A673 (cell line): ENCODE measurements at regions not wholly inside any gene's neighbourhood (a gene's known extent, or its start where the extent isn't known, plus 50 kb on each side); places are given as distances from the start of the nearest gene placed in this dataset.

Source experiments
- CTCF ChIP-seq: fragments of 300-800, 200-600 bp; sonication (generic); conservative IDR thresholded peaks from 2 replicates; pipeline ENCODE4 v1.5.1; 2017; ENCODE audit warnings: low read depth, mild to moderate bottlenecking, antibody characterized with exemption, low read length, moderate library complexity, mixed read lengths
- EZH2 ChIP-seq: fragments of 200-600 bp; sonication (generic); IDR thresholded peaks from 2 replicates; pipeline ENCODE4 v1.6.1; 2017; ENCODE audit warnings: borderline replicate concordance, low read depth, mild to moderate bottlenecking, mixed read lengths, antibody characterized with exemption, low read length; ENCODE audit not compliant: poor library complexity, severe bottlenecking

GRCh38 chr9:106298997-106299396 is 564.0 kb upstream of the ZNF462 start:
- no peak for TF ChIP-seq CTCF
- no peak for TF ChIP-seq EZH2
